Gastrocnemius medialis (tissue), 4 donors: ENCODE measurements at regions not wholly inside any gene's neighbourhood (a gene's known extent, or its start where the extent isn't known, plus 50 kb on each side); places are given as distances from the start of the nearest gene placed in this dataset.

ENCODE experiments used
- ATAC-seq, 2 donors: fragments of 150-250 bp; one replicate each; pipeline ENCODE4 v1.9.1; 2016
- DNase-seq, 2 donors: peaks; one replicate each; pipeline ENCODE4 v3.0.0-alpha.2; 2019
- H3K27ac ChIP-seq, 4 donors: fragments of 200-600 bp; sonication (generic); 1 replicate in 1 of 4; 2 replicates in 3 of 4; pipeline ENCODE4 v1.5.1; 2016 to 2018; ENCODE audit warnings: mild to moderate bottlenecking in 2 of 4, moderate library complexity in 1 of 4
- H3K27me3 ChIP-seq, 3 donors: fragments of 200-600 bp; sonication (generic) in 2 of 3; 1 replicate in 1 of 3; 2 replicates in 2 of 3; pipeline versions ENCODE4 v1.5.1 to v1.6.0; 2016 to 2019; ENCODE audit warnings: mild to moderate bottlenecking in 1 of 3, moderate library complexity in 1 of 3
- H3K36me3 ChIP-seq, 2 donors: fragments of 200-600 bp; sonication (generic) in 1 of 2; one replicate each; pipeline ENCODE4 v1.5.1; 2017 to 2018
- H3K4me1 ChIP-seq, 2 donors: fragments of 200-600 bp; sonication (generic) in 1 of 2; one replicate each; pipeline ENCODE4 v1.5.1; 2016 to 2017; ENCODE audit warnings: mild to moderate bottlenecking in 2 of 2
- H3K4me3 ChIP-seq, 4 donors: fragments of 200-600 bp; sonication (generic) in 3 of 4; 1 replicate in 1 of 4; 2 replicates in 3 of 4; pipeline ENCODE4 v1.5.1; 2016 to 2019; ENCODE audit warnings: mild to moderate bottlenecking in 2 of 4
- H3K9me3 ChIP-seq, 3 donors: fragments of 200-600 bp; sonication (generic) in 2 of 3; 1 replicate in 1 of 3; 2 replicates in 2 of 3; pipeline ENCODE4 v1.5.1; 2016 to 2019
- POLR2A ChIP-seq, 2 donors: fragments of 450-650 bp; IDR thresholded peaks; one replicate each; pipeline ENCODE4 v1.6.1; 2017; ENCODE audit warnings: antibody characterized with exemption in 2 of 2, mild to moderate bottlenecking in 2 of 2, moderate library complexity in 2 of 2
- in situ Hi-C, 4 donors: fragments of 200-750 bp; cut with MboI; loops; one replicate each; pipeline versions ENCODE4 v1.15.0 to v1.8.0; 2017; ENCODE audit warnings: low sequenced_read_pairs in 4 of 4
- intact Hi-C: fragments of 100-400 bp; cut with DNase I; formaldehyde crosslinking; loops from one replicate; pipeline ENCODE4 v1.15.1; 2023; ENCODE audit warnings: low total_unique reads
- TF ChIP-seq, protein P1 (sequence below), 5 experiments: fragments of 450-650 bp in 3 of 5; fragments of 200-600 bp in 2 of 5; sonication (generic) in 2 of 5; IDR thresholded peaks in 4 of 5; conservative IDR thresholded peaks in 1 of 5; 1 replicate in 4 of 5; 2 replicates in 1 of 5; pipeline ENCODE4 v1.5.1; 2016 to 2019; ENCODE audit warnings: antibody characterized with exemption in 5 of 5, mild to moderate bottlenecking in 3 of 5, moderate library complexity in 3 of 5

DNA sequence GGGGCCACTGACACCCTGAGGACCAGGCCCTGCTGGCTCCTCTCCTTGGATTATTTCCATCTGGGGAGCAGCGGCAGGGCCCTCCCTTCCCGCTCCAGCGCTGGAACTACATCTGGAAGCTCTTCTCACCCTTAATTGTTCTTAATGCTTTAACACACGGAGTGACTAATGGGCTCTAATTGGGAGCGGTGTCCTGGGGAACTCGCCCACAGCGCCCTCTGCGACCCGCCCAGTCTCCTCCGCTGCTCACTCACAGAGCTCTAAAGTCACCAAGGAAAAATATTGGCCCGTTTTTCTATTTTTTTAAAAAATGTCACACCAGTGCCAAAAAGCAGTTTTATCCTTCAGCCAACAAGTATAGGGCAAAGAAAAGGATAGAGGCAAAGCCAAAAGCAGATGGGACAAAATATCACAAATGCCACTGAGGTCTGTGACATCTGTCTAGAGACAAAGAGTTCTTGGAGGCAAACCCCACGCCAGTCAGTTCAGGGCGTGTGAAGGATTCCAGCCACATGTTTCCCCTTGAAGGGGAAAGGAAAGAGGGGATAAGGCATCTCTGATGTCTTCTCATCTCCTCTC is 134.7 kb downstream of the RBFOX3 start:
- peaks cover 22 to 36% (median 30%) of the 10 kb centered on the region in 3 donors for H3K27me3 ChIP-seq

DNA sequence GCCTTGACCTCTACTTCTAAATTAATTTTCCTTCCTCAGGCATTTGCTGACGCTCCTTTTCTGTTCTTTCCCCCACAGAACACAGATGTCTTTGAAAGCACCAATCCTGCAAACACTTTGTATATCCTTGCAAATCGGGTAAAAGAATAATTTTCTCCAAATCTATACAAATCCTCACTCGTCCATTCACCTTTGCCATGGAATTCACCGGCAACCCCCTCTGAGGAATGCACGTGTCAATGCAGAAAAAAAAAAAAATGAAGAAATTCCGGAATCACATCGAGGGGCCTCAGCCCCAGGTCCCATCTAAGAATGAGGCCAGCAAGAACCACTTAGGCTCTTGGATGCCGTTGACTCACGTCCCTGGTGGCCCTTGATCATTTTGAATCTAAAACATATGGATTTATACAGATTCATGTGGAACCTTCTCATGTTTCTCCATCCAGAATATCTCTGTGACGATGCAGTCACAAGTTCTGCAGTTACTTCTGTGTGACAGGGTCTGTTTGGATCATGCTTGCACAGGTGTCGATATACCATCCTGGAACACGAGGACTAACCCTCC is 136.9 kb downstream of the RBFOX3 start:
- DNase-seq (no peak), ATAC-seq (no peak)
- in situ Hi-C loops: no loop called here
- Histone ChIP-seq H3K36me3 (no peaks in the 10 kb centered on the region), H3K27me3 (peaks cover 20 to 31% (median 23%) of the 10 kb centered on the region in 3 donors), H3K27ac (no peak overlapping the region), H3K9me3 (no peaks in the 10 kb centered on the region), H3K4me3 (no peak overlapping the region), H3K4me1 (no peaks in the 10 kb centered on the region)
- TF ChIP-seq POLR2A (IDR thresholded peaks at IDR 0.05): no peak
- TF ChIP-seq, protein P1, sequence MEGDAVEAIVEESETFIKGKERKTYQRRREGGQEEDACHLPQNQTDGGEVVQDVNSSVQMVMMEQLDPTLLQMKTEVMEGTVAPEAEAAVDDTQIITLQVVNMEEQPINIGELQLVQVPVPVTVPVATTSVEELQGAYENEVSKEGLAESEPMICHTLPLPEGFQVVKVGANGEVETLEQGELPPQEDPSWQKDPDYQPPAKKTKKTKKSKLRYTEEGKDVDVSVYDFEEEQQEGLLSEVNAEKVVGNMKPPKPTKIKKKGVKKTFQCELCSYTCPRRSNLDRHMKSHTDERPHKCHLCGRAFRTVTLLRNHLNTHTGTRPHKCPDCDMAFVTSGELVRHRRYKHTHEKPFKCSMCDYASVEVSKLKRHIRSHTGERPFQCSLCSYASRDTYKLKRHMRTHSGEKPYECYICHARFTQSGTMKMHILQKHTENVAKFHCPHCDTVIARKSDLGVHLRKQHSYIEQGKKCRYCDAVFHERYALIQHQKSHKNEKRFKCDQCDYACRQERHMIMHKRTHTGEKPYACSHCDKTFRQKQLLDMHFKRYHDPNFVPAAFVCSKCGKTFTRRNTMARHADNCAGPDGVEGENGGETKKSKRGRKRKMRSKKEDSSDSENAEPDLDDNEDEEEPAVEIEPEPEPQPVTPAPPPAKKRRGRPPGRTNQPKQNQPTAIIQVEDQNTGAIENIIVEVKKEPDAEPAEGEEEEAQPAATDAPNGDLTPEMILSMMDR (IDR thresholded peaks at IDR 0.05 in 4 of 5, conservative IDR thresholded peaks at IDR 0.05 in 1 of 5): no peak
- intact Hi-C loops: no loop called here

More for the DNA sequence above, 134.7 kb downstream of the RBFOX3 start:
- no peak for TF ChIP-seq POLR2A (IDR thresholded peaks at IDR 0.05)
- TF ChIP-seq, protein P1 (IDR thresholded peaks at IDR 0.05 in 4 of 5, conservative IDR thresholded peaks at IDR 0.05 in 1 of 5): no peak
- Histone ChIP-seq H3K27ac (no peak overlapping the region), H3K4me1 (no peaks in the 10 kb centered on the region), H3K9me3 (no peaks in the 10 kb centered on the region), H3K36me3 (no peaks in the 10 kb centered on the region), H3K4me3 (no peak overlapping the region)
- intact Hi-C loops: no loop called here
- in situ Hi-C loops: no loop called here
- ATAC-seq (no peak), DNase-seq (no peak)

DNA sequence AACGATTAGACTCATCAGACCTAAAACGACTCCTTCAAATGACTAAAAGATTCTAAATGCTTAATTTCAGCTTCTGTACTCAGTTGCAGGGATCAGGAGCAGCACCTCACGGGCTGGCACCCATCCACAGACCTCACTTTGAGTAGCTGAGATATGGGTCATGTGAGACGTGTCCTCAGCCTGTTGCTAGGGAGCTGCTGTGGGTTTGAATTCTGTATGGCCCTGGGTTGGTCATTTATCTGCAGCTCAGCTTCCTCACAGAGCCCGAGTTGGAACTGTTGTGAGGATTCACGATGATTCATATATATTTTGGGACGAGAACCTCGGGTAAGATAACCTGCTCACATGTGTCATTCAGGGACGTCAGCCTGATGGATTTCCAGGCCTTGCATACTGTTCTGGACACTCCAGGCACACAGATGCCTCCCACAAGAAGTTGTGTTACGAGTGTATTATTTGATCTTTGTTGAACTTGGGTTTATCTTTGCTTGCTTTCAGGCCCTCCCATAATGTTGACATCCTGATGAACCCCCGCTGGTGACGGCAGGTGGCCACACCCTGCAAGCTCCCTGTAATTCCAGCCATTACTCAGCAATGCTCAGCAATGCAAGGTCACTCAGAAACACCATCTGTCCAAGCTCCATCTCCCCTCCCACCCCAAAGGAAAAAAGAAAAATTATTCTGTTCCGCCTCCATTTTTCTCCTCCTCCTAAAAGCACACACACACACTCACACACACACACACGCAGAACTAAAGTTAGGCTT is 137.6 kb downstream of the RBFOX3 start:
- no peak for DNase-seq
- Histone ChIP-seq H3K9me3 (no peaks in the 10 kb centered on the region), H3K27ac (no peak overlapping the region), H3K4me3 (no peak overlapping the region), H3K36me3 (no peaks in the 10 kb centered on the region), H3K27me3 (peaks cover 20 to 31% (median 25%) of the 10 kb centered on the region in 3 donors), H3K4me1 (no peaks in the 10 kb centered on the region)
- intact Hi-C loops (no loop called here), in situ Hi-C loops (no loop called here)
- TF ChIP-seq, protein P1 (IDR thresholded peaks at IDR 0.05 in 4 of 5, conservative IDR thresholded peaks at IDR 0.05 in 1 of 5): no peak
- TF ChIP-seq POLR2A (IDR thresholded peaks at IDR 0.05): no peak
- ATAC-seq: no peak

DNA sequence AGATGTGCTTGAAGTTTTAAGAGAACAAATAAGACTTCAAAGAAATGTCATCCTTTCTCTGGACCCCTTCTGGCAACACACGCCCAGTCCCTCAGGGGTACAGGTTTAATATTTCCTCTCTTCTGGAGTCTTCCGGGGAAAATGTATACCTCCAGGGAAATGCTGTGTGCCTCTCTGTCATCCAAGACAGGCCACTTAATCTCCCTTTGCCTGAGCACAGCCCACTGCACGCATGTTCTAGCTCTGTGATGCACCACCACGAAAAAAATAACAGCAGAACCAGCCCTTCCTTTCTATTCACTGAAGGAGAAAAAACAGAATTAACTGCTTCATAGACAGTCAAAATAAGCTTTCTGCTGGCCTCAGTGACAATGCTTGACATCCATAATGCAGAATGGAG is 140.1 kb downstream of the RBFOX3 start:
- TF ChIP-seq, protein P1 (IDR thresholded peaks at IDR 0.05 in 4 of 5, conservative IDR thresholded peaks at IDR 0.05 in 1 of 5): no peak
- TF ChIP-seq POLR2A (IDR thresholded peaks at IDR 0.05): no peak
- Histone ChIP-seq H3K27ac (no peak overlapping the region), H3K4me3 (no peak overlapping the region), H3K9me3 (no peaks in the 10 kb centered on the region), H3K4me1 (no peaks in the 10 kb centered on the region), H3K27me3 (peaks cover 22 to 33% (median 24%) of the 10 kb centered on the region in 3 donors), H3K36me3 (no peaks in the 10 kb centered on the region)
- no peak for DNase-seq
- ATAC-seq: no peak
- in situ Hi-C loops (no loop called here), intact Hi-C loops (no loop called here)
